RKO (cell line): ENCODE measurements at regions not wholly inside any gene's neighbourhood (a gene's known extent, or its start where the extent isn't known, plus 50 kb on each side); places are given as distances from the start of the nearest gene placed in this dataset.

Experiments used
- DNase-seq: peaks from one replicate; pipeline ENCODE4 v3.0.0-alpha.2; 2016; ENCODE audit warnings: low spot score

DNA sequence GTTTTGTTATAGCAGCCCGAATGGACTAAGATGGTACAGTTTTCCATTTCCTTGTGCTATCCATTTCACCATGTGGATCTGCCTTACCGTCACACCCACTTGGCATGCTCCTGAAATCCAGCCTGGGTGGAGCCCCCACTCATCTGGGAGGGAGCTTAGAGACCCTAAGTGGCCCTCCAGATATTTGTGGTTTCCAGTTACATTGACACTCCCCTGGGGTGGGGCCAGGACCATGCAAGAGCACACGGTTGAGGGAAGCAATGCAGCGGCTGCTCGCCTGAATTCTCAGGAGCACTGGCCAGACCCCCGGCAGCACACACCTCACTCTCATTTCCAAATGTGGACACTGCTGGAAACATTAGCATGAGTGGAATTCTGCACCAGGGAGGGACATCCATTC lies 231.1 kb downstream of the UTP18 start:
- no peak for DNase-seq

- no peak for DNase-seq
Measured at GRCh38 chr17:51493206-51493605, 232.9 kb downstream of the UTP18 start.

DNA sequence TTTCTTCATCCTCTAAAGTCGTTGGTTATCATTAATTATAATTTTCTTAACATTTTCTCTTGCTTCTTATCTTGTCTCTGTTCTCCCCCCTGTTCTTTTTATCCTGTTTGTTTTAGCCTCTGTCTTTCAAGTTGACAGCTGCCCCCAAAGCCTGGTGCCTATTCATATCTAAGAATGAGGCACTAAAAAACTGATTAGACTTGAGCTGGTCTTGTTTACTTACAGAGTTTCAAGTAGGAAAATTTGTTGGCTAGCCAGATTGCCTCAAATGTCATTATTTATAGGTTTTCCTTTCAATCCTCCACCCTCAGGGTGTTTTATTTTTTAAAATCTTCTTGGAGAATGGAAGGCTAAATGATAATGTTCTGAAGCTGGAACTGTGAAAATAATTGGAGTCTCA lies 236.0 kb downstream of the UTP18 start:
- DNase-seq: no peak

DNA sequence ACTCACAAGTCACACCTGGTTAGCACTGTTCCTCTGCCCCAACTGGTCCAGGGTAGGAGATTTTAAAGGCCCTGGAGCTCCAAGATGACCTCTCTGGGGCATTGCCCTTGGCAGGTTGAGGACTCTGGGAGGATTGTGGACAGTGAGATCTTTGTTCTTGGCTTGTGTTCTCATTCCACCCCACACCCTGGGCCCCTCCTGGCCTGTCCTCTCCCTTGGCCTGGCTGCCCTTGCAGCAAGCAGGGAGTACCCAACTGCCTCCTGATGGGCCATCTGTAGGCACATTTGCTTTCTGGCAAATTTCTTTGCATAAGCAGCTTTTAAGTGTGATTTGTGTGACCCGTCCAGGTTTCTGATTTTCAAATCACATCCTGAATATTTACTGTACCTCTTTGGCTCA lies 239.6 kb downstream of the UTP18 start:
- DNase-seq: no peak

GRCh38 chr17:51500454-51500853 lies 240.1 kb downstream of the UTP18 start:
- no peak for DNase-seq

DNA sequence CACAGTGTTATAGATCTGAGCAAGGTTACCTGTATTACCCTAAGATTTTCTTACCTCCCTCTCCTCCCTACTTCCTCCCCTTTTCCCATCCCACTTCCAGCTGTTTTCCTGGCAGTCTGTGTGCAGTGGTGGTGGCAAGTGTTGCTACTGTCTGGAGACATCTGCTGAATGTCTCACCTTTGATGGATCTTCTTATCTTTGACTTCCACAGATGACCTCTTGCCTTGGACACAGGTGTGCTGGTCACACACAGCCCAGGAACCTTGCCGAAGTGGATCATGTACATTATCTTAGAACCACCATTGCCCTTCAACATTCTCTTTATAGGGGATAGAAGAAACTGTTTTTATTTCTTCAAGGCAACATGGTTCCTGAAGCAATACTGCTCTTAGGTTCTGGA lies 245.1 kb downstream of the UTP18 start:
- DNase-seq: no peak

DNA sequence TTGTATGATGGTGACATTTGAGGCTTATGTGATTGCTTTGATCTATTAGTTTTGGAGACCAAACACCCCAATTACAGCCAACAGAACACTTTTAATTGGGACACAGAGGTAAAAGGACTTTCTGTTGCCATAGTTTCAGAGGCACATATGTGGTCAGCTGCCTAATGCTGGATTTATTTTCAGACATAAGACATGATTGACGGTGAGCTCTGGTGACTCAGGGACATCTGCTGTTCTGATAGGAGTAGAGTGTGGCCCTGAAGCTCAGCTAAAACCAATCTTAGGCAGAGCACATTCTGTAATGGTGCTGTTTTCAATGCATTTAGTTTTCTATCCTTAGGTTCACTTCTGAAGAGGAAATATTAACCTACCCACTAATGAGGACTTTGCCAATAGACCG lies 247.1 kb downstream of the UTP18 start:
- no peak for DNase-seq

DNA sequence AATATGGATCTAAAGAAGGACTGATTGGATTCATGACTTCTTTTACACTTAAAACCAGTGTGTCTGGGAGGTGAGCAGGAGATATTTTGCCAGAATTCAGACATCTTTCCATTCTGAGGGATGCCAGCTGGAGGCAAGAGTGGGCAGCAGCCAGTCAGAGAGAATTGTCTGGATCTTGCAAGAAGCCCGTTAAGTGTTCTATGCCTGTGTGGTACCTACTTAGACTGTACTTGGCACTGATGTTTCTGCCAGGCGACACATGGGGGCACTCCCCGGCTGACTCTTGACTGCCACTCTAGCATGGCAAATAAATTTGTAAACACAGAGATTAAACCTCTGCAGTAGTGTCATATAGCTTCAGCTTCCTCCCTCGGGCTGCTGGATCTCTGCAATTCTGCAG lies 247.7 kb downstream of the UTP18 start:
- DNase-seq: no peak

DNA sequence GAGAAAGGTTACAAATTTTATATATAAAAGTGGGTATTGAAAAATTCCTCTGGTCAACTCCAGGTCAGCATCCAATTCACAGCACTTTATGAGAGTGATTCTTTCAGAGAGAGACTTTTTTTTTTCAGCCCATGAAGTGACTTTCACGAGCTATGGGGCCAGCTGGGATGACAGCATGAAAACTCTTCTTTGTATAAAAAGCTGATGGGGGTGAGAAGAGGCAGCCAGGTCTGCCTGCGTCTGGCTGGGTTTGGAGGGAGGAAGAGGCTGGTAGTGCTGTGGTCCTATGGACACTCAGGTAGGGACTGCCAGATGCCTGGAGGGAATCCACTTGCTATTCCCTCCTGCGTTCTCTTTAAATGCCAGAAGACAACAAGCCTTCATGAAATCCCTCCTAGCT lies 250.6 kb downstream of the UTP18 start:
- DNase-seq: no peak

- no peak for DNase-seq
Measured at GRCh38 chr17:51512220-51512907, 252.0 kb downstream of the UTP18 start.

- no peak for DNase-seq
Measured at GRCh38 chr17:51516924-51517323, 256.6 kb downstream of the UTP18 start.

DNA sequence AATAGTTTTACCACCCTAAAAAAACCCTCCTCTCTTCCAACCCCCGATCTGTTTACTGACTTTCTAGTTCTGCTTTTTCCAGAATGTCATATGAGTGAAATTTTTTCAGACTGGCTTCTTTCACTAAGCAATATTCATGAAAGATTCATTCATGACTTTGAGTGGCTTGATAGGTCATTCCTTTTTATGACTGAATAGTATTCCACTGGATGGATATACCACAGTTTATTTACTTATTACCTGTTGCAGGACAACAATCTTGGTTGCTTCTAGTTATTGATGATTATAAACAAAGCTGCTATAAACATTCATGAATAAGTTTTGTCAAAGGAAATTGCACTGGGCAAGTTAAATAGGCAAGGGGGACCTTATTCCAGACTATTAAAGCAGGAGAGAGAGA lies 264.2 kb downstream of the UTP18 start:
- no peak for DNase-seq

- DNase-seq: no peak
Measured at GRCh38 chr17:51526507-51526906, 266.2 kb downstream of the UTP18 start.

DNA sequence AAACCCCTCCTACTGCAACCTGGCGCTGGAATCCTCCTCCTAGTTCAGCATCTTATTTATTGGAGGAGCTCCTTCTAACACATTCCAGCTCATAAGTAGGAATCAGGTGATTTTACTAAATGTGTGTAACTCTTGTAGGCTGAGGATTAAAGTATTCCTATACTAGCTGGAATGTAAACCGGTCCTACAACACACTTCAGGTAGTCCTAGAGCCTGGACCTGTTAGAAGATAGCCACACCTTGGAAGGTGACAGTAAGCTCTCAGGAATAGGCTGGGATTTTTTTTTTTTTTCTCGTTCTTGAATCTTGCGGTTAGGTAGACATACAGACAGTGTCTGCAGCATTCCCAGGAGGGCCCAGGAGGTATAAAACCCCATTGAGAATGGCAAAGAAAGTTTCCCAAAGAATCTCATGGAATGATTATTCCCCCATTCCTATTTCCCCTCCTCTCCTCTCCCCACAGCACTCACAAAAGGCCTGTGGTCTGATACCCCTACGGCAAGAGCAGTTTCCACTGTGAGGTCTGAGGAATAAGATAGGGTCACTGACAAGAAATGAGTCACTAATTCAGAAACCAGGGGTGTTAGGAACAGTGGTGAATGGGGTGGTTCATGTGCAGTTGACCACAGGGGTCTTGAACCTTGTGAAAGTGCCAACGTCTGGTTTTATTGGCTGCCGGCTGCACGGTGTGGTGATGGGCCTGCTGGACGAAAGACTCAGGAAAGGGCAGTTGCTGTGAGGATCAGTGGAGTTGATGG lies 267.1 kb downstream of the UTP18 start:
- no peak for DNase-seq

- no peak for DNase-seq
Measured at GRCh38 chr17:51528111-51528510, 267.8 kb downstream of the UTP18 start.

- no peak for DNase-seq
Measured at GRCh38 chr17:51533219-51533618, 272.9 kb downstream of the UTP18 start.

DNA sequence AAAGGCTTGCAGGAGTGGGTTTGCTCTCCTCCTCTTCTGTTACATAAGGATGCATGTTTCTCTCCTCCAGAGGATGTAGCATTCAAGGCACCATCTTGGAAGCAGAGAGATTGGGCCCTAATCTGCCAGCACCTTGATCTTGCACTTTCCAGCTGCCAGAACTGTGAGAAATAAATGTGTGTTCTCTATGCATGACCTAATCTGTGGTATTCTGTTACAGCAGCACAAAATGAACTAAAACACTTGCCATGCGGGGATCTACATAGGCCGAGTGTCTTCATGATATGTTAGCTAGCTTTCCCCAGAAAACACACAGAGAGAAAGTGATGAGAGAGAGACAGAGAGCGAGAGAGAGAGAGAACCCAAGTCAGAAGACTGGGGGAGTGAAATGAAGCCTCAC lies 273.5 kb downstream of the UTP18 start:
- DNase-seq: no peak

DNA sequence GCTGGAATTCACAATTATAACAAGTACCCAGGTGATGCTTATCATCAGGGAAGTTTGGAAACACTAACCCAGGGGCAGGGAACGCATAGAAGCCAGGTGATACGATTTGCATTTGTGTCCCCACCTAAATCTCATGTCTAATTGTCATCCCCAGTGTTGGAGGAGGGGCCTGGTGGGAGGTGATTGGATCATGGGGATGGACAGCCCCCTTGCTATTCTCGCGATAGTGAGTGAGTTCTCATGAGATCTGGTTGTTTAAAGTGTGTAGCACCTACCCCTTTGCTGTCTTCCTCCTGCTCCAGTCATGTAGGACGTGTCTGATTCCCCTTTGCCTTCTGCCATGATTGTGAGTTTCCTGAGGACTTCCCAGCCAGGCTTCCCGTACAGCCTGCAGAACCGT lies 276.3 kb downstream of the UTP18 start:
- no peak for DNase-seq

GRCh38 chr17:51537996-51538550 lies 277.7 kb downstream of the UTP18 start:
- DNase-seq: no peak

DNA sequence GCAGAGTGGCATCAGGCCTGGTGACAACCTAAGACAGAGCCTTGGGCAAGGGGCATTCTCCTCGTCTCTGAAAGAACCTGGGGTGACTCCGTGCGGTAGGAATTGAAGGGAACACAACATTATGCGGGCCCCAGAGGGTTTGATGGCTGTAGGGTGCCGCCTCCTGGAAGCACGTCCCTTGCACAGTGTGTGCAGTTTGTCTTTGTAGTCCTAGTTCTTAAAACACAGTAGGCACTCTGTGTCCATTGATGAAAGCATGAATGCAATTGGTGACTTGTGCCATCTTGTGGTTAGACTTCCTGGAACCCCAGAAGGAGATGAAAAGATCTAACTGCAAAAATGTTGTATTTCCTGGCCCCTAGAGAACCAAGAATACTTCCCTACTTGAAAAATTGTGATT lies 279.8 kb downstream of the UTP18 start:
- peak; percentile 21 for DNase-seq

DNA sequence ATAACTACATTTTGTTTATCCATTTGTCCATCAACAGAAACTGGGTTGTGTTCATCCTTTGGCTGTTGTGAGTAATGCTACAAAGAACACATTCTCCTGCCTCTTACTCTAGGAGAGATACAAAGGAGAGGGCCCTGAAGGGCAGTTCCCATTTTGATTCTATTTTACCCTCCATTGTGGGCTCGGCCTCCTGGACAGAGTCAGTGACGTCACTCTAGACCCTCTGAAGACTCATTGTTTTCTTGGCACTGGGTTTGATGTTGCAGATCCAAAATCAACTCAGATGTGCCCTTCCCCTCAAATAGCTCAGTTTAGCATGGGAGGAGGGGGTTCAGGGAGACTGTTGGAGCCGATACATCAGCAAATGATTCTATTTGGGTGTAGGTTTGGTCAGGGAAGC lies 280.9 kb downstream of the UTP18 start:
- no peak for DNase-seq

GRCh38 chr17:51546114-51546513 lies 285.8 kb downstream of the UTP18 start:
- DNase-seq: no peak

GRCh38 chr17:51548125-51548524 lies 287.8 kb downstream of the UTP18 start:
- no peak for DNase-seq

DNA sequence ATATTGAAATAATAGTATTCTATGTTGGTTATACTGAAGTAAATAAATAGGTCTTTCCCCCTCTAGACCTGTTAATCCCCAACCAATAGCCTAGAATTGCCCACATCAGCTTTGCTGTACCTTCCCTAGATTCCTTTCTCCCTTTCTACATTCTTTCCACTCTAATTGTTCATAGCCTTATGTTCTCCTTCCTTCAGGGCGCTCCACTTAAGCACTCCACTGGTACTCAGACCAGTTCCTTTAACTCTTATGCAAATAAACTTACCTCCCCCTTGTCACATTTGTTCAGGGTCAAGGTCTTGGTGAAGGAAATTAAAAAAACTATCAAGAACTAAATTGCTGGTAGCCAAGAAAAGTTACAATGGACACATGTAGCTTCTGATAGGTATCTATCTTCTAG lies 294.8 kb downstream of the UTP18 start:
- DNase-seq: no peak
